RKO (cell line): ENCODE measurements at regions not wholly inside any gene's neighbourhood (a gene's known extent, or its start where the extent isn't known, plus 50 kb on each side); places are given as distances from the start of the nearest gene placed in this dataset.

Source experiments
- DNase-seq: peaks from one replicate; pipeline ENCODE4 v3.0.0-alpha.2; 2016; ENCODE audit warnings: low spot score

DNA sequence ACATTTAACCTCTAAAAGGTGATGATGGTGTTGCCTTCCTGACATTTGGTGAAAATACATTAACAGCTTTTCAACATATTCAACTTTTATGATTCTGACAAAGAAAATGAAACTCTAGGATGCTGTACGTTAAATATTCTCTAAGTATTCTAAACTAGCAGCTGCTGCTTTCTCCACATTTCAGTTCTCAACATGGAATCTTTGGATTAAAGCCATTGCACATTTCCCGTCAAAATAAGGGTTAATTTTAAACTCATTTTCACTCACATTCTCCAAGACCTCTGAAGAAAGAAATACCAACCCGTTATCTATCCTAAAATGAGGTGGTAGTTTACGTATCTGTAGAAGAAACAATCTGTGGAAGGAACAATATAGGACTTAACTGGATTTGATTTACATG, 655.7 kb upstream of the ARPP21 start:
- DNase-seq, result no peak

- DNase-seq, result no peak
Observed at GRCh38 chr3:34988296-34988695, 651.0 kb upstream of the ARPP21 start.

GRCh38 chr3:34995796-34996430, 643.4 kb upstream of the ARPP21 start:
- DNase-seq, result no peak

- DNase-seq, result peak; percentile 24
Observed at GRCh38 chr3:34998902-34999301, 640.4 kb upstream of the ARPP21 start.

- no peak for DNase-seq
Observed at GRCh38 chr3:35012214-35012613, 627.1 kb upstream of the ARPP21 start.

GRCh38 chr3:35028157-35028556, 611.2 kb upstream of the ARPP21 start:
- no peak for DNase-seq

DNA sequence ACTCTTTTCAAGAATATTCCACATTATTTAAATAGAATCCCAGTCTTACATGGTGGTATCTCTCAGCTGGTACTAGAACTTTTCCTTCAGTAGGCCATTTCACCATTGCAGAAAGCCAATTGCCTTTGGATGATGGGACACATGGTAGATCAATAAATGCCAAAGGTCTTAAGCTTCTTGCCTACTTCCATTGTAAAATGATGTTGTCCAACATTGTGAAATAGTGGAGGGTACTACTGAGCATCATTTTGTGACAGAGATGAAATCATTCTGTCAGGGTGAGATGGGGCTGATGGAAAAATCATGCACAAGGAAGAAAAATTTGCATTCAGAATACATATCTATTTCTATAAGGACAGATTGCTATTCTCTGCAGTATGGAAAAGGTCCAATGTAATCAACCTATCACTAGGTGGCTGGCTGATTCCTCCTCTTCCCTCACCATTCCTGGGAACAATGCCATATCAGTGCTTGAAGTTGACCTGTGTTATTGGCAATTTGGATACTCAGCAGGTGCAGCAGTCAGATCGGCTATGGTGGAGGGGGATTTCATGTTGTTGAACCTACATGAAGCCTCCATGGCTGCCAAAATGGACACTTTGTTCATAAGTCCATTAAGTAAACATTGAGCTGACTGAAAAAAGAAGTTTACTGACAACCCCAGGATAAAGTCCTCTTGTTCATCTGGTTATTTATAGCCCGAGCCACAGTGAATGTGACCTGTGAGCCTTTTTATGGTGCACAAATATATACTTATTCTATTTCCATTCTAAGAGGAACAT, 596.9 kb upstream of the ARPP21 start:
- DNase-seq, result no peak

GRCh38 chr3:35043040-35043439, 596.3 kb upstream of the ARPP21 start:
- no peak for DNase-seq

- no peak for DNase-seq
Observed at GRCh38 chr3:35044190-35044589, 595.1 kb upstream of the ARPP21 start.

DNA sequence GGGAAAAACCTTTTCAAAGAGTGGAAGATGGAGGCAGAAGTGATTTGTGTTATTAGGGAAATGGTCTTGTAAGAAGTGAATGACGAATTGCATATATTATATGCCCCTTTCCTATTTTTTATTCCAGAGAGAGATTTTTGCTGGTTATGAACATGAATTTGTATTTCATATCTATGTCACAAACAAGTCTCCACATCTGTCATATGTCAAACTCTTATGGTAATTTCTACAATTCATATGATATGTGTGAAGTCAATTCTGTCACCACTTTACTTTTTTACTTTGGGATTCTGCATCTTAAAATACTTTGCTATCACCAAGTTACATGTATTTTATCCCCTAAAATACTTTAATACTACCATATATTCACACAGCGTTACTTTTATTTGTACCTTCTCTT, 594.2 kb upstream of the ARPP21 start:
- no peak for DNase-seq

DNA sequence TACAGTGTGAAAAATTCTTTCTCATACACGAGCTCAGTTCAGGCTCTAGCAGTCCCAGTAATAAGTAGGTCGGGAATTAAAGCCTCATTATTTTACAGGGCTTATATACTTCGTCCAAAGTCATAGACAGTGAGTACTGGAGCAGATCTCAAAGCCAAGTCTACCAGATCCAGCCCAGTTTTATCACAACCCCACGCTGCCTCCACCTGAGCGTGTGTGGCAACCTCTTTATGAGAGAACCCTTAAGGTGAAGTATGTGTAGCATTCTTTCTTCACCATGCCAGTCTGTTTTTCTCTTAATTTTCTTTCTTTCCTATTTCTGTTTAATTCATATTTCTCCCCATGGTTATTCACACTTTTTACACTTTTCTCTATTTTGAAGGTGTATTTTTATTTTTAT, 574.6 kb upstream of the ARPP21 start:
- no peak for DNase-seq

GRCh38 chr3:35065891-35066290, 573.4 kb upstream of the ARPP21 start:
- DNase-seq, result no peak

- no peak for DNase-seq
Observed at GRCh38 chr3:35067750-35068149, 571.6 kb upstream of the ARPP21 start.

DNA sequence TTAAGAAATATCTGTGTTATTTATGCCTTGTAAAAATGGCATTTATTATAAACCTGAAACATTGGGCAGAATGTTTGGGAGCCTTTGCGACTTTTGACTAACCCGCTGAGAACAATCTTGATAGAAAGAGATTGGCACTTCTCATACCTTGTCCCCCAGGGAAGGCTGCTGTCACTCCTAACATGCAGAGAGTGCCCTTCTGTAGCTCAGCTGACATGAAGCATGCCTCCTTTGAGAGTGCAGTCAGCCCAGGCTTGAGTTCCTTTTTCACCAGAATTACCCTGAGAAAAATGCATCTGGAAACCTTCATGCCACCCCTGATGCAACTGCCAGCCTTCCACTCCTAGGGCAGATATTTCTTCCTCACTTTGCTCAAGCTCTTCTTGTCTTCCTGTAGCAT, 569.2 kb upstream of the ARPP21 start:
- DNase-seq, result no peak

GRCh38 chr3:35071772-35072171, 567.6 kb upstream of the ARPP21 start:
- no peak for DNase-seq

DNA sequence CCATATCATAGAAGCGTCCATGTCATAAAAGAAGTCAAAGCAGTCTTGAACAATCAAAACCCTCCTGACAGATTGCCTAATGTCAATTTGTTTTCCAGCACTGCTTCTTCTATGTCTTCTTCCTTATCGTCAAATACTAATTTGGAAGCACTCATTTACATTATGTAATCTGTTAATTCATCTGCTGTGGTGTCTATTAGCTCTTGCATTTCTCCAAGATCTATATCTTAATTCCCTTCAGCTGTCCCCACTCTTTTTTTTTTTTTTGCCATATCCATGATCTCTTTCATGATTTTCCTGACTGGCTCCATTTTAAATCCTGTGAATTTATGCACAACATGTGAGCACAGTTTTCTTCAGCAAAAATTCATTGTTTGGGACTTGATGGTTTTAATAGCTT, 560.5 kb upstream of the ARPP21 start:
- DNase-seq, result no peak

GRCh38 chr3:35079403-35079802, 559.9 kb upstream of the ARPP21 start:
- no peak for DNase-seq

DNA sequence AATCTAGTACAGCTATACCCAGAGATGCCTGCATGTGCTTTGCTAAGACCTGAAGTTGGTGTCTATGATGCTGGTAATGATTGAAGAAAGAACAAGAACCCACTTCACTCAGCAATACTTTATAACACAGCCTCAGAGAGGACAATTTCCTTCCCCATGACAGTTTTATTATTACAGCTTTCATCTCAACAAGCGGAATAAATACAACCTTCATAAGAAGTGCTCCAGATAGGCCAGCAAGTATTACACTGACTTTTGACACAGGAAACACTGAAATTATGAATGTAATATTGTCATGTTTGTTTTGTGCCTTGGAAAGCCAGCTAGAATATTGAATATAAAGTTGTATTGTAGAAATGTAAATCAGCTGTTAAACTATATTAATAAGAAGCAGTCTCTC, 557.4 kb upstream of the ARPP21 start:
- DNase-seq, result no peak

- DNase-seq, result no peak
Observed at GRCh38 chr3:35088943-35089342, 550.4 kb upstream of the ARPP21 start.

- no peak for DNase-seq
Observed at GRCh38 chr3:35114686-35115085, 524.6 kb upstream of the ARPP21 start.

DNA sequence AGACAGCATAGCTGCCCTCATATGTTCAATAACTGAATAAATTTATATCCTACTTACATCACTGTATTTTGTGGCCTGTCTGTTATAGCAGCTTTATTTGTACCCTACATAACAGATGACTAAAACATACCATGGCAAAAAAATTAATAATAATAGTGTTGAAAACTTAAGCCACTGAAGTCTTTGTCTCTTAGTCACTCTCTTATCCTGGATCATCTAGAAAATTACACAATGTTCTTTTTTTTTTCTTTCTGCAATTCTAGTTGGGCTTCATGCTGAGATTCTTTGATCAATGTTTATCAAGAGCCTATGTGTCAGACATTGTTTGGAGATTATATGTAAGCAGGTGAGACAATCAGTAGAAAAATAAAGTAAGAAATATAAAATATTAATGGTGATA, 519.3 kb upstream of the ARPP21 start:
- DNase-seq, result no peak

DNA sequence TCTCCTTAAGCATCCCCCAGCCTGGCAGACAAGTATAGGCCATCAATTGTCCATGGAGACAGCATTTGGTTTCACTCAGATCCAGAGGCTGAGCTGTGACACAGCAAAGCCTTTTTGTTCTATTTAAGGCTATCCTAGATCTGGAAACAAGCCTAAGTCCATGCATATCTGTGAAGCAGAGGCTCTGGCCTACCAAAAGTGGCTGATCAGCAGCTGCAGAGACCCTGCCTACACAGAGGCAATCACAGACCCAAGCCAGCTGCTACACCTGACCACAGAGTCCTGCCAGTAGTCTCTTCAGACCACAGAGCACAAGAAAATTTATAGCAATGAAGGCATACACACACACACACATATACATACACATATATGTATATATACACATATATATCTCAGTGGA, 501.7 kb upstream of the ARPP21 start:
- DNase-seq, result no peak

- no peak for DNase-seq
Observed at GRCh38 chr3:35141406-35141805, 497.9 kb upstream of the ARPP21 start.

- no peak for DNase-seq
Observed at GRCh38 chr3:35144011-35144410, 495.3 kb upstream of the ARPP21 start.
